Right lung (tissue), 2 donors: ENCODE measurements at regions not wholly inside any gene's neighbourhood (a gene's known extent, or its start where the extent isn't known, plus 50 kb on each side); places are given as distances from the start of the nearest gene placed in this dataset.
"Not testable (repeated sequence)": the region's sequence is repeated elsewhere in the genome, so short reads cannot be mapped to it uniquely, and the experiment has no call there.

Experiments
- DNase-seq, 2 donors: peaks; one replicate each; pipeline ENCODE4 v3.0.0-alpha.2; 2013

GRCh38 chr9:3773362-3774060 lies 247.7 kb upstream of the RFX3 start:
- DNase-seq = no peak

- DNase-seq = no peak
Observed at GRCh38 chr9:3769646-3770045, 243.8 kb upstream of the RFX3 start.

GRCh38 chr9:3768712-3769457 lies 243.1 kb upstream of the RFX3 start:
- no peak for DNase-seq

- DNase-seq = no peak
Observed at GRCh38 chr9:3768286-3768685, 242.5 kb upstream of the RFX3 start.

GRCh38 chr9:3762076-3762475 lies 236.3 kb upstream of the RFX3 start:
- DNase-seq = no peak

- no peak for DNase-seq
Observed at GRCh38 chr9:3760031-3760430, 234.2 kb upstream of the RFX3 start.

GRCh38 chr9:3758816-3759576 lies 233.2 kb upstream of the RFX3 start:
- no peak for DNase-seq

- no peak for DNase-seq
Observed at GRCh38 chr9:3756071-3756470, 230.3 kb upstream of the RFX3 start.

GRCh38 chr9:3751125-3751758 lies 225.4 kb upstream of the RFX3 start:
- no peak for DNase-seq

- no peak for DNase-seq
Observed at GRCh38 chr9:3750321-3750720, 224.5 kb upstream of the RFX3 start.

GRCh38 chr9:3746296-3747275 lies 220.8 kb upstream of the RFX3 start:
- no peak for DNase-seq

GRCh38 chr9:3743901-3744413 lies 218.2 kb upstream of the RFX3 start:
- no peak for DNase-seq

- no peak for DNase-seq
Observed at GRCh38 chr9:3742586-3742985, 216.8 kb upstream of the RFX3 start.

GRCh38 chr9:3741729-3742128 lies 215.9 kb upstream of the RFX3 start:
- DNase-seq = no peak

- DNase-seq = no peak
Observed at GRCh38 chr9:3740690-3741419, 215.1 kb upstream of the RFX3 start.

GRCh38 chr9:3736161-3736560 lies 210.4 kb upstream of the RFX3 start:
- DNase-seq = no peak

- no peak for DNase-seq
Observed at GRCh38 chr9:3735251-3735650, 209.4 kb upstream of the RFX3 start.

GRCh38 chr9:3733527-3734262 lies 207.9 kb upstream of the RFX3 start:
- not testable (repeated sequence) for DNase-seq

- DNase-seq = no peak
Observed at GRCh38 chr9:3733039-3733408, 207.2 kb upstream of the RFX3 start.
